ENCODE measurements at regions not wholly inside any gene's neighbourhood (a gene's known extent, or its start where the extent isn't known, plus 50 kb on each side); places are given as distances from the start of the nearest gene placed in this dataset.

DNA sequence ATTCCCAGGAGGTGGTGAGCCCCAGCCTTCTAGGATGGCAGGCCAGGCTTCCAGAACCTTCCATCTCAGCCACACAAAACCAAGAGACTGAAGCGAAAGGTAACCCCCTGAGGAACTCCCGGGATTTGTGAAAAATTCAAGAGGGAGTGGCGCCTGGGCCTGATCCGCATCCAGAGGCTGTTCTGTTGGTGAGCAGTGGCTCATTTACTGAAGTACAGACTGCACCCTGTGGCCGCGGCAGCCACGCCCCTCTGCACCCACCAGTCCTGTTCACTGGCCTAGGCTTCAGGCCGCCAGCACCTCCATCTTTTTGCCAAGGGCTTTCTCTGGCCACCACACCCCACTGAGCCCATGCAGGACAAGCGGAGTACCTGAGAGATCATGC, 79.1 kb upstream of the PTPN1 start:
- Histone ChIP-seq H3K27ac (ENCODE audit: low read depth in 2 of 2, low read length in 2 of 2) (no peak overlapping the region), H3K9ac (ENCODE audit: low read length in 3 of 3) (no peak overlapping the region), H3K4me1 (ENCODE audit: control insufficient read depth in 2 of 3, insufficient read depth in 2 of 3, low read depth in 1 of 3, low read length in 3 of 3) (peaks cover 0 to 6% (median 0%) of the 10 kb centered on the region in 3 donors), H3K27me3 (ENCODE audit: control insufficient read depth, insufficient read depth, low read length) (no peaks in the 10 kb centered on the region), H3K4me3 (ENCODE audit: low read length in 3 of 3) (no peak overlapping the region), H3K36me3 (ENCODE audit: control insufficient read depth in 2 of 3, insufficient read depth in 3 of 3, low read length in 3 of 3) (no peaks in the 10 kb centered on the region), H3K9me3 (ENCODE audit: control insufficient read depth in 2 of 3, insufficient read depth in 1 of 3, low read length in 3 of 3) (no peaks in the 10 kb centered on the region)
- TF ChIP-seq, protein P1, sequence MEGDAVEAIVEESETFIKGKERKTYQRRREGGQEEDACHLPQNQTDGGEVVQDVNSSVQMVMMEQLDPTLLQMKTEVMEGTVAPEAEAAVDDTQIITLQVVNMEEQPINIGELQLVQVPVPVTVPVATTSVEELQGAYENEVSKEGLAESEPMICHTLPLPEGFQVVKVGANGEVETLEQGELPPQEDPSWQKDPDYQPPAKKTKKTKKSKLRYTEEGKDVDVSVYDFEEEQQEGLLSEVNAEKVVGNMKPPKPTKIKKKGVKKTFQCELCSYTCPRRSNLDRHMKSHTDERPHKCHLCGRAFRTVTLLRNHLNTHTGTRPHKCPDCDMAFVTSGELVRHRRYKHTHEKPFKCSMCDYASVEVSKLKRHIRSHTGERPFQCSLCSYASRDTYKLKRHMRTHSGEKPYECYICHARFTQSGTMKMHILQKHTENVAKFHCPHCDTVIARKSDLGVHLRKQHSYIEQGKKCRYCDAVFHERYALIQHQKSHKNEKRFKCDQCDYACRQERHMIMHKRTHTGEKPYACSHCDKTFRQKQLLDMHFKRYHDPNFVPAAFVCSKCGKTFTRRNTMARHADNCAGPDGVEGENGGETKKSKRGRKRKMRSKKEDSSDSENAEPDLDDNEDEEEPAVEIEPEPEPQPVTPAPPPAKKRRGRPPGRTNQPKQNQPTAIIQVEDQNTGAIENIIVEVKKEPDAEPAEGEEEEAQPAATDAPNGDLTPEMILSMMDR (IDR thresholded peaks at IDR 0.05; ENCODE audit: borderline replicate concordance, extremely low read depth, insufficient read depth) = no peak
- intact Hi-C loops (cut with DNase I) = no loop called here
- no peak for DNase-seq
- FAIRE-seq = no peak

DNA sequence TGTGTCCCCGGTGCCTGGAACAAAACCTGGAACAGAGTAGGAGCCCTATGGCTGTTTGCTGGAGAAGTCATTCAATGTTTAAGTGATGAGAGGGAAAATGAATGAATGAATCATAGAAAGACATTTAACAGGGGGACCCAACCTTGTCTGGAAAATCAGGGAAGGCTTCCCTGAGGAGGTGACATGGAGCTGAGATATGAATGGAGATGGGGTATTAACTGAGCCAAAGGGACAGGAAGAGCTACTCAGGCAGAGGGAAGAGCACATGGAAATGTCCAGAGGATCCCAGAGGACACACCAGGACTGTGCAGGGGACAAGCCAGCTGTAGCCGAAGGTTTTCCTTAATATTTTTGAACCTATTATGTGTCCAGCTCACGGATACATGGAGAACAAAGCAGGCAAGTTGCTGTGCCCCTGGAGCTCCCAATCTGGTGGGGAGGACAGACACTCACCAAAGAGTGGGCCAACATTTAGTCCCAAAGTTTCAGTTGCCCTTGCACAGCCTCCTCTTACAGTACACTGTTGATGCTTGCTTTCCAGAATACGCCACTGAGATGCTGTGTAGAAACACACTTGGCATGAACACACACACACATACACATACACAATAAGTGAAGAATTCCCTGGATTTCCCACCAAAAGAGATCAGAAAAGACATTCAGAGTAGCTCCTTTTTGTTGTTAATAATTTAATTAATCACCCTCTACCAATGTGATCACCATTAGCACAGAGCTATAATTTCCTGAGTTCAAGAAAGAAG, 77.0 kb upstream of the PTPN1 start:
- no peak overlapping the region for H3K27ac ChIP-seq (ENCODE audit: low read depth in 2 of 2, low read length in 2 of 2)
- no peak overlapping the region for H3K9ac ChIP-seq (ENCODE audit: low read length in 3 of 3)
- FAIRE-seq (no peak), DNase-seq (no peak)
- H3K27me3 ChIP-seq (ENCODE audit: control insufficient read depth, insufficient read depth, low read length) = no peaks in the 10 kb centered on the region
- intact Hi-C loops (cut with DNase I) = no loop called here
- no peak overlapping the region for H3K4me3 ChIP-seq (ENCODE audit: low read length in 3 of 3)
- H3K9me3 ChIP-seq (ENCODE audit: control insufficient read depth in 2 of 3, insufficient read depth in 1 of 3, low read length in 3 of 3) = no peaks in the 10 kb centered on the region
- no peaks in the 10 kb centered on the region for H3K4me1 ChIP-seq (ENCODE audit: control insufficient read depth in 2 of 3, insufficient read depth in 2 of 3, low read depth in 1 of 3, low read length in 3 of 3)
- TF ChIP-seq, protein P1 (IDR thresholded peaks at IDR 0.05; ENCODE audit: borderline replicate concordance, extremely low read depth, insufficient read depth) = no peak
- no peaks in the 10 kb centered on the region for H3K36me3 ChIP-seq (ENCODE audit: control insufficient read depth in 2 of 3, insufficient read depth in 3 of 3, low read length in 3 of 3)

DNA sequence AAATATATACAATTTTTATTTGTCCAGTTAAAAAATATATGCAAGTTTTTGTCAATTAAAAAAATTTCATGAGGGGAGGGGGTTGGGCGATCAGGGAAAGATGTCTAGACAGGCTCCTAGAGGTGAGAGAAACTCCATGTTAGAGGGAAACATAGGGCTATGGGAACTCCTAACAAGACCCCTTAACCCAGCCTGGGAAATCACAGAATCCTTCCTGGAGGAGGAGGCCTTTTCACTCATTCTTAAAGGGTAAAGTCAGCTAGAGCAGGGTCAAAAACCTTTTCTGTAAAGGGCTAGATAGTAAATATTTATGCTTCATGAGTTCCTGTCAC, 75.9 kb upstream of the PTPN1 start:
- Histone ChIP-seq H3K4me3 (ENCODE audit: low read length in 3 of 3) (no peak overlapping the region), H3K27ac (ENCODE audit: low read depth in 2 of 2, low read length in 2 of 2) (no peak overlapping the region), H3K36me3 (ENCODE audit: control insufficient read depth in 2 of 3, insufficient read depth in 3 of 3, low read length in 3 of 3) (no peaks in the 10 kb centered on the region), H3K27me3 (ENCODE audit: control insufficient read depth, insufficient read depth, low read length) (no peaks in the 10 kb centered on the region), H3K9me3 (ENCODE audit: control insufficient read depth in 2 of 3, insufficient read depth in 1 of 3, low read length in 3 of 3) (no peaks in the 10 kb centered on the region), H3K4me1 (ENCODE audit: control insufficient read depth in 2 of 3, insufficient read depth in 2 of 3, low read depth in 1 of 3, low read length in 3 of 3) (no peaks in the 10 kb centered on the region), H3K9ac (ENCODE audit: low read length in 3 of 3) (no peak overlapping the region)
- TF ChIP-seq, protein P1 (IDR thresholded peaks at IDR 0.05; ENCODE audit: borderline replicate concordance, extremely low read depth, insufficient read depth) = no peak
- intact Hi-C loops (cut with DNase I) = no loop called here
- no peak for DNase-seq
- FAIRE-seq = no peak

Data from kidney (tissue), 13 donors.